CD4-positive, alpha-beta T cell treated with Interleukin-15 for 1 hour (primary cell): ENCODE measurements at regions not wholly inside any gene's neighbourhood (a gene's known extent, or its start where the extent isn't known, plus 50 kb on each side); places are given as distances from the start of the nearest gene placed in this dataset.

Experiments
- DNase-seq: peaks from one replicate; pipeline ENCODE4 v3.0.0-alpha.2; 2020

- DNase-seq: no peak
Measured at GRCh38 chr20:22403632-22404361, 180.6 kb downstream of the FOXA2 start.

- no peak for DNase-seq
Measured at GRCh38 chr20:22403022-22403631, 181.2 kb downstream of the FOXA2 start.

GRCh38 chr20:22402550-22402949 is 181.8 kb downstream of the FOXA2 start:
- no peak for DNase-seq

GRCh38 chr20:22400440-22400839 is 183.9 kb downstream of the FOXA2 start:
- DNase-seq: no peak

- no peak for DNase-seq
Measured at GRCh38 chr20:22394583-22394982, 189.8 kb downstream of the FOXA2 start.

GRCh38 chr20:22390543-22390903 is 193.8 kb downstream of the FOXA2 start:
- DNase-seq: no peak

- DNase-seq: no peak
Measured at GRCh38 chr20:22389836-22390542, 194.4 kb downstream of the FOXA2 start.

GRCh38 chr20:22387452-22387851 is 196.9 kb downstream of the FOXA2 start:
- DNase-seq: no peak

GRCh38 chr20:22386306-22386623 is 198.1 kb downstream of the FOXA2 start:
- DNase-seq: no peak

- DNase-seq: no peak
Measured at GRCh38 chr20:22385602-22386305, 198.6 kb downstream of the FOXA2 start.

- DNase-seq: no peak
Measured at GRCh38 chr20:22384978-22385377, 199.4 kb downstream of the FOXA2 start.

- no peak for DNase-seq
Measured at GRCh38 chr20:22383156-22383555, 201.2 kb downstream of the FOXA2 start.

- no peak for DNase-seq
Measured at GRCh38 chr20:22382742-22383141, 201.6 kb downstream of the FOXA2 start.

GRCh38 chr20:22381812-22382416 is 202.5 kb downstream of the FOXA2 start:
- no peak for DNase-seq

GRCh38 chr20:22379472-22379871 is 204.9 kb downstream of the FOXA2 start:
- no peak for DNase-seq

- DNase-seq: no peak
Measured at GRCh38 chr20:22374678-22375590, 209.4 kb downstream of the FOXA2 start.

- no peak for DNase-seq
Measured at GRCh38 chr20:22374066-22374465, 210.3 kb downstream of the FOXA2 start.

- DNase-seq: no peak
Measured at GRCh38 chr20:22373164-22373895, 211.0 kb downstream of the FOXA2 start.

- no peak for DNase-seq
Measured at GRCh38 chr20:22371843-22372242, 212.5 kb downstream of the FOXA2 start.

GRCh38 chr20:22370137-22370536 is 214.2 kb downstream of the FOXA2 start:
- DNase-seq: no peak

GRCh38 chr20:22369100-22369499 is 215.3 kb downstream of the FOXA2 start:
- no peak for DNase-seq
